Endothelial cell of umbilical vein (primary cell): ENCODE measurements at regions not wholly inside any gene's neighbourhood (a gene's known extent, or its start where the extent isn't known, plus 50 kb on each side); places are given as distances from the start of the nearest gene placed in this dataset. TPM values are rescaled to one million over a fixed set of nuclear protein-coding genes. Genes with fewer than 3 reads are reported as not detected.

Source experiments
- BruUV-seq: library from RNA; stranded (reverse); fragments of 400-500 nt; replicated peaks from 2 replicates; lab custom pipeline; 2021; lab: Mats Ljungman, UMichigan
- CTCF ChIA-PET: fragments of 300-600, 350-600 bp; sonication (Branson Sonifier 250); formaldehyde crosslinking; loops from one replicate; lab custom pipeline; 2021; ENCODE audit warnings: antibody characterized with exemption, inconsistent platforms; lab: Charles Lee
- POLR2A ChIA-PET: fragments of 300-600, 350-600 bp; sonication (Branson Sonifier 250); formaldehyde crosslinking; loops from one replicate; lab custom pipeline; 2021; ENCODE audit warnings: antibody characterized with exemption, inconsistent platforms; lab: Charles Lee
- DNase-seq: peaks from one replicate; pipeline ENCODE4 v3.0.0-alpha.2; 2011; ENCODE audit warnings: low read depth, low spot score
- FAIRE-seq: peaks from 2 replicates; lab custom pipeline; 2011; peaks lifted over from hg19 to GRCh38; lab: Jason Lieb, UNC
- H2AFZ ChIP-seq: 2 replicates; pipeline ENCODE4 v1.6.0; 2012; ENCODE audit warnings: low read depth, low read length, control low read depth, inconsistent platforms
- H3K27ac ChIP-seq: 2 replicates; pipeline ENCODE4 v1.5.1; 2011; ENCODE audit warnings: low read depth, mild to moderate bottlenecking, control low read depth, low read length, moderate library complexity; ENCODE audit not compliant: insufficient read depth
- H3K27me3 ChIP-seq, 2 experiments: 2 replicates each; pipeline versions ENCODE4 v1.6.0 to v1.6.1; 2011; ENCODE audit warnings: low read length in 2 of 2, mixed read lengths in 1 of 2; ENCODE audit not compliant: control insufficient read depth in 2 of 2, insufficient read depth in 2 of 2
- H3K36me3 ChIP-seq, 2 experiments: 2 replicates in 1 of 2; 3 replicates in 1 of 2; pipeline ENCODE4 v1.5.1; 2011; ENCODE audit warnings: low read length in 2 of 2, mild to moderate bottlenecking in 1 of 2, moderate library complexity in 1 of 2; ENCODE audit not compliant: control insufficient read depth in 2 of 2, insufficient read depth in 2 of 2; ENCODE audit errors: extremely low read depth in 1 of 2
- H3K4me1 ChIP-seq: 3 replicates; pipeline ENCODE4 v1.5.1; 2011; ENCODE audit warnings: mild to moderate bottlenecking, low read length; ENCODE audit not compliant: control insufficient read depth, insufficient read depth; ENCODE audit errors: extremely low read depth
- H3K4me2 ChIP-seq: 2 replicates; pipeline ENCODE4 v1.6.1; 2011; ENCODE audit warnings: low read length, control low read depth, mixed read lengths; ENCODE audit not compliant: insufficient read depth
- H3K4me3 ChIP-seq, 3 experiments: fragments of 200-600 bp in 1 of 3; sonication (generic), shearing (Covaris generic) in 1 of 3; replicated peaks in 1 of 3; 2 replicates each; pipeline ENCODE4 v1.5.1; 2011 to 2016; ENCODE audit warnings: control low read depth in 3 of 3, low read length in 3 of 3, mild to moderate bottlenecking in 2 of 3, inconsistent platforms in 1 of 3, low read depth in 1 of 3, moderate library complexity in 1 of 3; ENCODE audit not compliant: insufficient read depth in 1 of 3
- H3K79me2 ChIP-seq: 2 replicates; pipeline ENCODE4 v1.6.0; 2012; ENCODE audit warnings: low read length, inconsistent platforms; ENCODE audit not compliant: control insufficient read depth, insufficient read depth
- H3K9ac ChIP-seq: replicated peaks from 2 replicates; pipeline ENCODE3; 2011; ENCODE audit warnings: low read length, control low read depth; ENCODE audit not compliant: insufficient read depth; ENCODE audit errors: extremely low read depth
- H3K9me1 ChIP-seq: replicated peaks from 3 replicates; pipeline ENCODE4 v1.6.0; 2011; ENCODE audit warnings: mild to moderate bottlenecking, low read length; ENCODE audit not compliant: control insufficient read depth, insufficient read depth; ENCODE audit errors: extremely low read depth
- H3K9me3 ChIP-seq: replicated peaks from 2 replicates; pipeline ENCODE4 v1.5.1; 2012; ENCODE audit warnings: low read length, inconsistent platforms; ENCODE audit not compliant: control insufficient read depth, insufficient read depth
- H4K20me1 ChIP-seq: replicated peaks from 2 replicates; pipeline ENCODE3; 2011; ENCODE audit warnings: mild to moderate bottlenecking, low read length; ENCODE audit not compliant: control insufficient read depth, insufficient read depth; ENCODE audit errors: extremely low read depth
- CTCF ChIP-seq, 2 donors: IDR thresholded peaks; 1 replicate in 1 of 2; 2 replicates in 1 of 2; pipeline ENCODE4 v1.5.1; 2011; ENCODE audit warnings: low read length in 2 of 2, mild to moderate bottlenecking in 2 of 2, moderate library complexity in 2 of 2, control low read depth in 1 of 2, inconsistent platforms in 1 of 2, low read depth in 1 of 2; ENCODE audit not compliant: insufficient read depth in 1 of 2; ENCODE audit errors: extremely low read depth in 1 of 2
- EZH2 ChIP-seq: IDR thresholded peaks from 2 replicates; pipeline ENCODE4 v1.6.1; 2012; ENCODE audit warnings: borderline replicate concordance, low read depth, mild to moderate bottlenecking, moderate library complexity, low read length, inconsistent platforms; ENCODE audit not compliant: severe bottlenecking
- FOS ChIP-seq: IDR thresholded peaks from 2 replicates; pipeline ENCODE4 v1.6.1; 2011; ENCODE audit warnings: mild to moderate bottlenecking, low read length, moderate library complexity, borderline replicate concordance; ENCODE audit not compliant: insufficient read depth
- GATA2 ChIP-seq: IDR thresholded peaks from 2 replicates; pipeline ENCODE4 v1.7.0; 2011; ENCODE audit warnings: low read depth, mild to moderate bottlenecking, moderate library complexity, mixed read lengths, low read length; ENCODE audit not compliant: insufficient read length, insufficient read depth
- JUN ChIP-seq: IDR thresholded peaks from 2 replicates; pipeline ENCODE4 v1.6.1; 2011; ENCODE audit warnings: borderline replicate concordance, low read depth; ENCODE audit not compliant: insufficient read length, insufficient read depth
- MAX ChIP-seq: IDR thresholded peaks from 2 replicates; pipeline ENCODE4 v1.6.1; 2011; ENCODE audit not compliant: insufficient read depth, insufficient read length
- MYC ChIP-seq: IDR thresholded peaks from one replicate; pipeline ENCODE4 v1.6.1; 2011; ENCODE audit warnings: mild to moderate bottlenecking, low read depth, low read length
- POLR2A ChIP-seq: IDR thresholded peaks from 2 replicates; pipeline ENCODE4 v1.6.1; 2012; ENCODE audit warnings: low read depth, mild to moderate bottlenecking, control low read depth, low read length
- POLR2AphosphoS5 ChIP-seq: IDR thresholded peaks from 2 replicates; pipeline ENCODE4 v1.6.1; 2012; ENCODE audit warnings: low read depth, mild to moderate bottlenecking, control low read depth, low read length, moderate library complexity; ENCODE audit not compliant: insufficient read depth
- dilution Hi-C: fragments of 300-500 bp; cut with MboI; formaldehyde crosslinking; loops from one replicate; pipeline ENCODE4 v1.15.0; 2019; ENCODE audit warnings: low sequenced_read_pairs; ENCODE audit not compliant: extremely low pct_ligation_motif_present
- intact Hi-C: fragments of 100-400 bp; cut with micrococcal nuclease; formaldehyde crosslinking; loops from one replicate; pipeline ENCODE4 v1.10.0; 2022
- small RNA-seq: library from RNA; depleted of rRNA; stranded (forward); fragments of <200 nt; gene quantifications from one replicate; pipeline ENCODE3, GENCODE V24; 2012; ENCODE audit warnings: low replicate concordance, low read depth; ENCODE audit not compliant: insufficient read depth, insufficient read length

GRCh38 chr14:36227344-36227743 lies 50.8 kb upstream of the PTCSC3 start:
- H3K27ac ChIP-seq, result no peak overlapping the region
- intact Hi-C loops, result no loop called here
- H3K27me3 ChIP-seq, result peaks cover 0 to 7% of the 10 kb centered on the region in 2 experiments
- H3K9ac ChIP-seq, result no peak overlapping the region
- no peaks in the 10 kb centered on the region for H3K36me3 ChIP-seq
- no peaks in the 10 kb centered on the region for H4K20me1 ChIP-seq
- no peak overlapping the region for H3K4me3 ChIP-seq
- no TSS peak for BruUV-seq
- TF ChIP-seq FOS (no peak), EZH2 (no peak), POLR2A (no peak), JUN (no peak), GATA2 (no peak), MAX (no peak), POLR2AphosphoS5 (no peak), CTCF (IDR thresholded peaks at IDR 0.05; ENCODE audit: extremely low read depth in 1 of 2, insufficient read depth in 1 of 2, low read depth in 1 of 2, low read length in 2 of 2) (no peak), MYC (no peak)
- no peaks in the 10 kb centered on the region for H3K9me1 ChIP-seq
- peaks cover 5% of the 10 kb centered on the region for H3K4me1 ChIP-seq
- FAIRE-seq (no peak), DNase-seq (no peak)
- H3K4me2 ChIP-seq, result peak overlapping the region; percentile 35
- dilution Hi-C loops, result no loop called here
- CTCF ChIA-PET, result no interaction called here
- POLR2A ChIA-PET, result no interaction called here
- H3K79me2 ChIP-seq, result no peaks in the 10 kb centered on the region
- H2AFZ ChIP-seq, result no peak overlapping the region
- no peaks in the 10 kb centered on the region for H3K9me3 ChIP-seq

Small RNAs in the stretch of these regions (small RNA-seq; reads per million reads assigned to genes)
- not detected for gene RN7SKP21
